SK-N-SH (cell line): ENCODE measurements at regions not wholly inside any gene's neighbourhood (a gene's known extent, or its start where the extent isn't known, plus 50 kb on each side); places are given as distances from the start of the nearest gene placed in this dataset.

ENCODE experiments used
- CTCF ChIA-PET: fragments of 300-600, 350-600 bp; formaldehyde crosslinking; extraction: SDS; loops from one replicate; lab custom pipeline; 2021; lab: Yijun Ruan, JAX
- POLR2A ChIA-PET: fragments of 350-600 bp; sonication (Branson Sonifier 250); formaldehyde crosslinking; extraction: SDS; loops from one replicate; lab custom pipeline; 2020; ENCODE audit warnings: antibody characterized with exemption, inconsistent platforms; lab: Yijun Ruan, JAX
- DNase-seq: peaks from one replicate; pipeline ENCODE4 v3.0.0; 2012
- H2AFZ ChIP-seq: fragments of 200-600 bp; sonication (generic); 2 replicates; pipeline ENCODE4 v1.8.1; 2016; ENCODE audit warnings: antibody characterized with exemption, mild to moderate bottlenecking, low read depth
- H3F3A ChIP-seq: fragments of 200-600 bp; sonication (generic); replicated peaks from 2 replicates; pipeline ENCODE3; 2016; ENCODE audit warnings: antibody characterized with exemption, mild to moderate bottlenecking; ENCODE audit not compliant: insufficient read depth
- H3K27ac ChIP-seq, 2 experiments: fragments of 200-500 bp in 1 of 2; fragments of 200-600 bp in 1 of 2; sonication (Bioruptor generic) in 1 of 2; sonication (generic), shearing (Covaris generic) in 1 of 2; 2 replicates each; pipeline versions ENCODE4 v1.5.1 to v1.6.1; 2014 to 2016; ENCODE audit warnings: low read depth in 2 of 2, inconsistent platforms in 1 of 2, low read length in 1 of 2, mild to moderate bottlenecking in 1 of 2, mixed read lengths in 1 of 2
- H3K27me3 ChIP-seq: fragments of 200-600 bp; sonication (generic), shearing (Covaris generic); 2 replicates; pipeline ENCODE4 v1.6.1; 2016; ENCODE audit warnings: mixed run types; ENCODE audit not compliant: insufficient read depth
- H3K36me3 ChIP-seq, 2 experiments: fragments of 200-500 bp in 1 of 2; fragments of 200-600 bp in 1 of 2; sonication (Bioruptor generic) in 1 of 2; sonication (generic) in 1 of 2; replicated peaks in 1 of 2; 2 replicates each; pipeline versions ENCODE3 to v1.5.1; 2014 to 2016; ENCODE audit warnings: low read length in 1 of 2, mild to moderate bottlenecking in 1 of 2; ENCODE audit not compliant: insufficient read depth in 2 of 2, control insufficient read depth in 1 of 2
- H3K4me1 ChIP-seq, 2 experiments: fragments of 200-500 bp in 1 of 2; fragments of 200-600 bp in 1 of 2; sonication (Bioruptor generic) in 1 of 2; sonication (generic), shearing (Covaris generic) in 1 of 2; 2 replicates each; pipeline versions ENCODE4 v1.5.1 to v1.6.1; 2014 to 2016; ENCODE audit warnings: low read depth in 1 of 2, low read length in 1 of 2, mixed run types in 1 of 2; ENCODE audit not compliant: insufficient read depth in 2 of 2, control insufficient read depth in 1 of 2
- H3K4me2 ChIP-seq: fragments of 200-600 bp; sonication (generic), shearing (Covaris generic); 2 replicates; pipeline ENCODE4 v1.6.1; 2017; ENCODE audit warnings: mixed run types
- H3K4me3 ChIP-seq, 2 experiments: fragments of 200-500 bp in 1 of 2; fragments of 200-600 bp in 1 of 2; sonication (Bioruptor generic) in 1 of 2; sonication (generic), shearing (Covaris generic) in 1 of 2; 2 replicates each; pipeline versions ENCODE4 v1.5.1 to v1.8.1; 2014 to 2016; ENCODE audit warnings: low read depth in 2 of 2, inconsistent platforms in 1 of 2, low read length in 1 of 2, mild to moderate bottlenecking in 1 of 2, mixed read lengths in 1 of 2, moderate library complexity in 1 of 2
- H3K79me2 ChIP-seq: fragments of 200-600 bp; sonication (generic); 2 replicates; pipeline ENCODE4 v1.8.1; 2017; ENCODE audit warnings: mild to moderate bottlenecking; ENCODE audit not compliant: insufficient read depth
- H3K9ac ChIP-seq: fragments of 200-600 bp; sonication (generic); 2 replicates; pipeline ENCODE4 v1.6.1; 2017; ENCODE audit warnings: mixed run types
- H3K9me2 ChIP-seq: fragments of 200-600 bp; sonication (generic); 2 replicates; pipeline ENCODE4 v1.6.1; 2017; ENCODE audit warnings: mixed run types
- H3K9me3 ChIP-seq: fragments of 200-600 bp; sonication (generic); 2 replicates; pipeline ENCODE4 v1.6.1; 2017; ENCODE audit warnings: mixed run types, mild to moderate bottlenecking, moderate library complexity
- H4K20me1 ChIP-seq: fragments of 200-600 bp; sonication (generic); 2 replicates; pipeline ENCODE4 v1.6.1; 2017; ENCODE audit warnings: mild to moderate bottlenecking, mixed run types; ENCODE audit not compliant: insufficient read depth
- CTCF ChIP-seq: fragments of 200-600 bp; sonication (generic); IDR thresholded peaks from 2 replicates; pipeline ENCODE4 v1.6.1; 2017; ENCODE audit warnings: antibody characterized with exemption, mild to moderate bottlenecking, moderate library complexity
- ELF1 ChIP-seq: IDR thresholded peaks from 2 replicates; pipeline ENCODE4 v1.4.0; 2012
- EP300 ChIP-seq, 2 experiments: IDR thresholded peaks; 2 replicates each; pipeline versions ENCODE4 v1.4.0 to v1.6.1; 2012; ENCODE audit warnings: borderline replicate concordance in 1 of 2, low read depth in 1 of 2, low read length in 1 of 2
- FOSL2 ChIP-seq: IDR thresholded peaks from 2 replicates; pipeline ENCODE4 v1.4.0; 2012; ENCODE audit warnings: low read depth, mild to moderate bottlenecking, moderate library complexity, borderline replicate concordance
- FOXJ3 ChIP-seq: sonication (generic); formaldehyde crosslinking; IDR thresholded peaks from 2 replicates; pipeline ENCODE4 v1.5.1; 2020; ENCODE audit warnings: mild to moderate bottlenecking, missing genetic modification reagents
- GATA2 ChIP-seq: sonication (generic); formaldehyde crosslinking; IDR thresholded peaks from 2 replicates; pipeline ENCODE4 v1.5.0; 2020; ENCODE audit warnings: mild to moderate bottlenecking, missing genetic modification reagents
- MEF2A ChIP-seq: IDR thresholded peaks from 2 replicates; pipeline ENCODE4 v1.4.0; 2012; ENCODE audit warnings: low read depth, borderline replicate concordance
- NFIC ChIP-seq: IDR thresholded peaks from 2 replicates; pipeline ENCODE4 v1.4.0; 2012; ENCODE audit warnings: borderline replicate concordance
- PBX3 ChIP-seq: IDR thresholded peaks from 2 replicates; pipeline ENCODE4; 2012
- POLR2AphosphoS5 ChIP-seq: IDR thresholded peaks from 2 replicates; pipeline ENCODE4 v1.6.1; 2012; ENCODE audit warnings: low read depth, low read length
- RCOR1 ChIP-seq: fragments of 150-350 bp; IDR thresholded peaks from 2 replicates; pipeline ENCODE4 v1.6.1; 2017; ENCODE audit warnings: antibody characterized with exemption, low read length
- RFX5 ChIP-seq: IDR thresholded peaks from 2 replicates; pipeline ENCODE4 v1.6.1; 2012; ENCODE audit warnings: mild to moderate bottlenecking, improper control_type of control experiment, low read length
- TCF12 ChIP-seq: IDR thresholded peaks from 2 replicates; pipeline ENCODE4 v1.4.0; 2012
- USF2 ChIP-seq: fragments of 150-350 bp; IDR thresholded peaks from 2 replicates; pipeline ENCODE4 v1.6.1; 2017; ENCODE audit warnings: antibody characterized with exemption, low read length, low read depth, borderline replicate concordance
- WGBS: methylation state at CpG from one replicate; pipeline ENCODE4 v1.1.6; 2017; ENCODE audit warnings: low lambda C conversion rate; 5-methylcytosine and 5-hydroxymethylcytosine counted together

DNA sequence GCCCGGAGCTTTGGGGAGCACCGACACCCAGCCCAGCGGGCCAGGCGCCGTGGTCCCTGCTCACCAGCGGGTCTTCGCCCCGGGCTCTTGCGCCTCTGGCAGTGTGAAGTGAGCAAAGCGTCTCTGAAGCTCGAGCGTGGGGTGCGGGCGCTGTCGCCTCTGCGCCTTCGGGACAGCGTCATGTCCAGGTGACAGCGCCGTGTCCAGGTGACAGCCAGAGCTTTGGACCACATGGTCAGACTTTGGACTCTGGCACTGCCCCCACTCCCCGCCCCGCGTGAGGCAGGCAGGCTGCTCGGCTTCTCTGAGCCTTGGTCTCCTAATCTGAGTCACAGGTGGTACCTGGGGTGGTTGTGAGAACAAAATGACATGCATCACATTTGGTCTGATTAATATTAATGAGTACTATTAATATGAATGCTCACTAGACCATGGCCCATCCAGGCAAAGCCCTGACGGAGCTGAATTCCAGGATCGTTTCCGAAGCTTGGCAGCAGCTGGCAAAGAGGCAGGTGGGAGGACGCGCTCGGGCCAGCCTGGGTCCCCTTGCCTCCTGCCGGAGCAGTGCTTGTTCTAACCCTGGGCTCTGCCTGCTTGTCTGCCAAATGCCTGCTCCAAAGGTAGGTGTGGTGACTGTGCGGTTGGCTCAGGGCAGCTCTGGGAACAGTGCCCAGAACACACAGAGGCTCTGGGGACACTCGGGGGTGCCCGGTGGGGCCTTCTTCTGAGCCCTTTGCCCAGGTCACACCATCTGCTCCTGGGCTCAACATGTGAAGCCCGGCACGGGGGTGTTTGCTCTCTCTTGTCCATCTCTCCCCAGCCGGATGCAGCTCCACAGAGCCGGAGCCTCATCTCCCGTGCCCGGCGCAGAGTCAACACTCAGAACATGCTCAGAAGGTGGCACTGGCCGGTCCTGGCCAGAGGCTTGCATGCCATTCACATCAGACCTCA lies 157.1 kb downstream of the OLFM1 start:
- no peaks in the 10 kb centered on the region for H3F3A ChIP-seq
- H3K9me3 ChIP-seq: no peaks in the 10 kb centered on the region
- no peaks in the 10 kb centered on the region for H3K27me3 ChIP-seq
- 71% methylated on average over 24 of the region's 42 CpGs for WGBS
- H3K79me2 ChIP-seq: no peaks in the 10 kb centered on the region
- no peak overlapping the region for H3K4me2 ChIP-seq
- no peak for DNase-seq
- H3K36me3 ChIP-seq: no peaks in the 10 kb centered on the region
- no peak overlapping the region for H3K4me3 ChIP-seq
- TF ChIP-seq USF2: no peak
- TF ChIP-seq ELF1: no peak
- no peak for TF ChIP-seq MEF2A
- TF ChIP-seq CTCF: no peak
- TF ChIP-seq GATA2 (CRISPR knock-in tag): no peak
- no peak for TF ChIP-seq RFX5
- no peak for TF ChIP-seq FOSL2
- TF ChIP-seq EP300 (IDR thresholded peaks at IDR 0.05; ENCODE audit: borderline replicate concordance in 1 of 2, low read depth in 1 of 2, low read length in 1 of 2): no peak
- TF ChIP-seq NFIC: no peak
- TF ChIP-seq FOXJ3 (CRISPR knock-in tag): no peak
- TF ChIP-seq RCOR1: no peak
- no peak for TF ChIP-seq PBX3
- TF ChIP-seq POLR2AphosphoS5: no peak
- no peak for TF ChIP-seq TCF12
- H3K4me1 ChIP-seq: no peaks in the 10 kb centered on the region; a peak in 1 of 4 replicates
- ChIA-PET CTCF (interaction anchor here (0.7 to 1.3 kb wide), 4 partner anchors 16 to 168 kb away, joined by 3 read pairs; no protein-coding TSS in a partner anchor), POLR2A (no interaction called here)
- H4K20me1 ChIP-seq: no peaks in the 10 kb centered on the region
- H3K9me2 ChIP-seq: no peaks in the 10 kb centered on the region
- no peak overlapping the region for H3K9ac ChIP-seq
- H2AFZ ChIP-seq: no peak overlapping the region
- H3K27ac ChIP-seq: no peak overlapping the region
